HepG2 (cell line): ENCODE measurements at regions not wholly inside any gene's neighbourhood (a gene's known extent, or its start where the extent isn't known, plus 50 kb on each side); places are given as distances from the start of the nearest gene placed in this dataset.

Source experiments
- ATAC-seq: fragments of 200-7000 bp; cut with Tn5 transposase; 3 replicates; pipeline ENCODE4 v1.9.1; 2020; ENCODE audit warnings: mild to moderate bottlenecking, moderate library complexity
- BruUV-seq: library from RNA; stranded (reverse); fragments of 400-500 nt; replicated peaks from 2 replicates; lab custom pipeline; 2021; lab: Mats Ljungman, UMichigan
- CTCF ChIA-PET: fragments of 300-600 bp; formaldehyde crosslinking; extraction: SDS; loops from one replicate; lab custom pipeline; 2021; ENCODE audit warnings: low total read pairs, inconsistent platforms, low intra/inter-chr PET ratio; lab: Yijun Ruan, JAX
- POLR2A ChIA-PET: fragments of 350-600 bp; sonication (Branson Sonifier 250); formaldehyde crosslinking; loops from one replicate; lab custom pipeline; 2020; ENCODE audit warnings: antibody characterized with exemption, inconsistent platforms; lab: Yijun Ruan, JAX
- DNase-seq: peaks from one replicate; pipeline ENCODE4 v3.0.0-alpha.2; 2015; ENCODE audit warnings: low spot score
- FAIRE-seq: peaks from 3 replicates; lab custom pipeline; 2011; peaks lifted over from hg19 to GRCh38; lab: Jason Lieb, UNC
- H2AFZ ChIP-seq: one replicate; pipeline ENCODE4 v1.6.1; 2011; ENCODE audit warnings: low read length, inconsistent platforms
- H3K27ac ChIP-seq: fragments of 300-600 bp; 3 replicates; pipeline ENCODE4 v1.8.0; 2011; ENCODE audit warnings: mixed run types, mild to moderate bottlenecking, mixed read lengths, low read length, inconsistent platforms; ENCODE audit not compliant: insufficient read depth; ENCODE audit errors: extremely low read length
- H3K27me3 ChIP-seq, 2 experiments: fragments of 200-600 bp in 1 of 2; 2 replicates in 1 of 2; 3 replicates in 1 of 2; pipeline versions ENCODE4 v1.6.0 to v1.8.0; 2011; ENCODE audit warnings: low read length in 2 of 2, mild to moderate bottlenecking in 2 of 2, moderate library complexity in 2 of 2, inconsistent platforms in 1 of 2; ENCODE audit not compliant: insufficient read depth in 2 of 2, control insufficient read depth in 1 of 2
- H3K36me3 ChIP-seq, 2 experiments: fragments of 200-600 bp in 1 of 2; replicated peaks in 1 of 2; 2 replicates in 1 of 2; 3 replicates in 1 of 2; pipeline versions ENCODE4 v1.5.1 to v1.8.0; 2011; ENCODE audit warnings: low read length in 2 of 2, inconsistent platforms in 1 of 2; ENCODE audit not compliant: insufficient read depth in 2 of 2, control insufficient read depth in 1 of 2
- H3K4me1 ChIP-seq: 2 replicates; pipeline ENCODE4 v1.5.1; 2012; ENCODE audit warnings: low read length, inconsistent platforms; ENCODE audit not compliant: insufficient read depth
- H3K4me2 ChIP-seq: 2 replicates; pipeline ENCODE4 v1.6.0; 2011; ENCODE audit warnings: low read depth, low read length, inconsistent platforms
- H3K4me3 ChIP-seq, 3 experiments: fragments of 200-600 bp in 1 of 3; sonication (generic), shearing (Covaris generic) in 1 of 3; replicated peaks in 1 of 3; 2 replicates each; pipeline ENCODE4 v1.5.1; 2011 to 2016; ENCODE audit warnings: low read length in 3 of 3, inconsistent platforms in 2 of 3, low read depth in 2 of 3, mild to moderate bottlenecking in 2 of 3, control low read depth in 1 of 3, mixed read lengths in 1 of 3; ENCODE audit not compliant: insufficient read depth in 1 of 3
- H3K79me2 ChIP-seq: one replicate; pipeline ENCODE4 v1.6.1; 2011; ENCODE audit warnings: low read length, inconsistent platforms; ENCODE audit not compliant: insufficient read depth
- H3K9ac ChIP-seq: 2 replicates; pipeline ENCODE4 v1.6.0; 2011; ENCODE audit warnings: mild to moderate bottlenecking, low read depth, low read length, inconsistent platforms; ENCODE audit not compliant: insufficient read depth
- H3K9me3 ChIP-seq: 2 replicates; pipeline ENCODE4 v1.5.1; 2012; ENCODE audit warnings: mild to moderate bottlenecking, low read length
- H4K20me1 ChIP-seq: 2 replicates; pipeline ENCODE4 v1.6.0; 2011; ENCODE audit warnings: inconsistent platforms, mild to moderate bottlenecking, low read length, moderate library complexity; ENCODE audit not compliant: insufficient read depth
- CHD2 ChIP-seq: IDR thresholded peaks from 2 replicates; pipeline ENCODE4 v1.6.1; 2011; ENCODE audit warnings: low read depth, low read length, improper control_type of control experiment
- FIP1L1 ChIP-seq: fragments of 200-400 bp; formaldehyde crosslinking; IDR thresholded peaks from 2 replicates; pipeline ENCODE4 v1.6.1; 2018; ENCODE audit warnings: low read depth, mild to moderate bottlenecking, low read length, moderate library complexity, borderline replicate concordance; ENCODE audit not compliant: insufficient read depth
- JDP2 ChIP-seq: sonication (generic); formaldehyde crosslinking; IDR thresholded peaks from 2 replicates; pipeline ENCODE4 v1.8.1; 2022; ENCODE audit warnings: missing genetic modification reagents, borderline replicate concordance
- NCOR1 ChIP-seq: fragments of 200-600 bp; sonication (generic); IDR thresholded peaks from 2 replicates; pipeline ENCODE4 v1.7.0; 2017; ENCODE audit warnings: antibody characterized with exemption, low read length, borderline replicate concordance
- PHF5A ChIP-seq: IDR thresholded peaks from one replicate; pipeline ENCODE4 v1.6.1; 2018; ENCODE audit warnings: low read depth, missing genetic modification reagents; ENCODE audit not compliant: unreplicated experiment
- TCF12 ChIP-seq, 2 experiments: fragments of 450-650 bp in 1 of 2; sonication (generic) in 1 of 2; formaldehyde crosslinking in 1 of 2; IDR thresholded peaks; 2 replicates each; pipeline versions ENCODE4 v1.6.1 to v1.8.0; 2017 to 2022; ENCODE audit warnings: antibody characterized with exemption in 1 of 2, mild to moderate bottlenecking in 1 of 2, missing genetic modification reagents in 1 of 2, moderate library complexity in 1 of 2
- ZNF234 ChIP-seq: sonication (generic); formaldehyde crosslinking; conservative IDR thresholded peaks from 2 replicates; pipeline ENCODE4 v1.5.1; 2020; ENCODE audit warnings: mild to moderate bottlenecking, missing genetic modification reagents
- ZNF253 ChIP-seq: sonication (generic); formaldehyde crosslinking; IDR thresholded peaks from 2 replicates; pipeline ENCODE4 v1.8.0; 2022; ENCODE audit warnings: mild to moderate bottlenecking, missing genetic modification reagents, borderline replicate concordance
- ZNF256 ChIP-seq: sonication (generic); formaldehyde crosslinking; conservative IDR thresholded peaks from 2 replicates; pipeline ENCODE4 v1.4.0; 2020; ENCODE audit warnings: missing genetic modification reagents
- in situ Hi-C: cut with HindIII; loops from 2 replicates; pipeline ENCODE4 v1.10.0; 2017; ENCODE audit warnings: low pct_unique_long_range_greater_than_20kb; ENCODE audit not compliant: extremely low pct_ligation_motif_present
- intact Hi-C: fragments of 100-400 bp; cut with micrococcal nuclease; formaldehyde crosslinking; loops from one replicate; pipeline ENCODE4 v1.10.0; 2022; ENCODE audit not compliant: unreplicated experiment
- TF ChIP-seq, protein P1 (sequence below): sonication (generic); formaldehyde crosslinking; IDR thresholded peaks from 2 replicates; pipeline ENCODE4 v1.4.0; 2020; ENCODE audit warnings: missing genetic modification reagents, mild to moderate bottlenecking, borderline replicate concordance
- TF ChIP-seq, protein P2 (sequence below): sonication (generic); formaldehyde crosslinking; IDR thresholded peaks from 2 replicates; pipeline ENCODE4 v1.5.1; 2020; ENCODE audit warnings: mild to moderate bottlenecking, missing genetic modification reagents, moderate library complexity

DNA sequence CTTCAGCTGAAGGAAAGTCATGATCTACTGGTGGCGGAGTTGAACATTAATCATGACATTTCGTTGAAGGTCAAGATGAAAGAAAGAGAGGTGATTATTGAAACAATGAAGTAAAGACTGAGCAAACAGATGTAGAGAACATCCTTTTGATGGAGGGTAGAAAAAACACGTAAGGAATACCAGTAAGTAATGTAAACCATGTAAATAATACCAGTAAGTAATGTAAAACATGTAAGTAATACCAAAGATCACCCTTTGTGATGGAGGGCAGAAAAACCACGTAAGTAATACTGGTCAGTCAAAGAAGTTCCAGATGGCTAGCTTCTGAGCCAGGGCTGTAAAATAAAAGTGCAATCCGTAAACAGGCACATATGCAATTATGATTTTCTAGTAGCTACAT is 1387.7 kb downstream of the SUCLG1 start (continued):
- no peak for TF ChIP-seq TCF12 (IDR thresholded peaks at IDR 0.05)
- no peak for TF ChIP-seq TCF12 (CRISPR knock-in tag; IDR thresholded peaks at IDR 0.05)
- TF ChIP-seq ZNF234 (CRISPR knock-in tag) = no peak
- TF ChIP-seq NCOR1 = peak; percentile 63; the same call in 1 of the 2 replicates
- no peak for TF ChIP-seq CHD2
- no peak for TF ChIP-seq FIP1L1
- TF ChIP-seq ZNF253 (CRISPR knock-in tag) = no peak
- no peak for TF ChIP-seq JDP2 (CRISPR knock-in tag)
- no peak for TF ChIP-seq PHF5A (CRISPR knock-in tag)
- TF ChIP-seq, protein P1, sequence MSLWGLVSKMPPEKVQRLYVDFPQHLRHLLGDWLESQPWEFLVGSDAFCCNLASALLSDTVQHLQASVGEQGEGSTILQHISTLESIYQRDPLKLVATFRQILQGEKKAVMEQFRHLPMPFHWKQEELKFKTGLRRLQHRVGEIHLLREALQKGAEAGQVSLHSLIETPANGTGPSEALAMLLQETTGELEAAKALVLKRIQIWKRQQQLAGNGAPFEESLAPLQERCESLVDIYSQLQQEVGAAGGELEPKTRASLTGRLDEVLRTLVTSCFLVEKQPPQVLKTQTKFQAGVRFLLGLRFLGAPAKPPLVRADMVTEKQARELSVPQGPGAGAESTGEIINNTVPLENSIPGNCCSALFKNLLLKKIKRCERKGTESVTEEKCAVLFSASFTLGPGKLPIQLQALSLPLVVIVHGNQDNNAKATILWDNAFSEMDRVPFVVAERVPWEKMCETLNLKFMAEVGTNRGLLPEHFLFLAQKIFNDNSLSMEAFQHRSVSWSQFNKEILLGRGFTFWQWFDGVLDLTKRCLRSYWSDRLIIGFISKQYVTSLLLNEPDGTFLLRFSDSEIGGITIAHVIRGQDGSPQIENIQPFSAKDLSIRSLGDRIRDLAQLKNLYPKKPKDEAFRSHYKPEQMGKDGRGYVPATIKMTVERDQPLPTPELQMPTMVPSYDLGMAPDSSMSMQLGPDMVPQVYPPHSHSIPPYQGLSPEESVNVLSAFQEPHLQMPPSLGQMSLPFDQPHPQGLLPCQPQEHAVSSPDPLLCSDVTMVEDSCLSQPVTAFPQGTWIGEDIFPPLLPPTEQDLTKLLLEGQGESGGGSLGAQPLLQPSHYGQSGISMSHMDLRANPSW (CRISPR knock-in tag) = no peak
- no peak for TF ChIP-seq ZNF256

DNA sequence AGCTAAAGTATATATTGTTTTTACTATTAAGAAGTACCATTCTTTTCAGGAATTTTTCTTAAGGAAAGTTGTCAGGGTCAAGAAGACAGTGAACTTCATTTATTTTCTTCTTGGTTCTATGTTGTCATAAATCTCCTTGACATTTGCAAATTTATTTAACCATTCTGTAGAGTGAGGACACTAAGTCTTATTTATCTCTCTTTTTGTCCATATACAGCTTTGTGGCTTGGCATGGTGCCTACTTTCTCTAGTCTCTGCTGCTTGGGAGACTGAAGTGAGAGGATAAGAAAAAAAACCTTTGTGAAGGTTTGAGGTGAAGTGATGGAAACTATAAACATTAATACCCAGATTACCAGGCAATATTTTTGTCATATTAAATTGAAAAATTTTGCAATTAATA is 1389.4 kb downstream of the SUCLG1 start:
- TF ChIP-seq, protein P2, sequence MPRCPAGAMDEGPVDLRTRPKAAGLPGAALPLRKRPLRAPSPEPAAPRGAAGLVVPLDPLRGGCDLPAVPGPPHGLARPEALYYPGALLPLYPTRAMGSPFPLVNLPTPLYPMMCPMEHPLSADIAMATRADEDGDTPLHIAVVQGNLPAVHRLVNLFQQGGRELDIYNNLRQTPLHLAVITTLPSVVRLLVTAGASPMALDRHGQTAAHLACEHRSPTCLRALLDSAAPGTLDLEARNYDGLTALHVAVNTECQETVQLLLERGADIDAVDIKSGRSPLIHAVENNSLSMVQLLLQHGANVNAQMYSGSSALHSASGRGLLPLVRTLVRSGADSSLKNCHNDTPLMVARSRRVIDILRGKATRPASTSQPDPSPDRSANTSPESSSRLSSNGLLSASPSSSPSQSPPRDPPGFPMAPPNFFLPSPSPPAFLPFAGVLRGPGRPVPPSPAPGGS (CRISPR knock-in tag) = no peak
- no peaks in the 10 kb centered on the region for H4K20me1 ChIP-seq
- no peak for ATAC-seq
- no peak overlapping the region for H3K9ac ChIP-seq
- ChIA-PET POLR2A (interaction anchor here (2.7 kb wide), 1 partner anchor 1230 kb away, joined by 11 read pairs; no protein-coding TSS in a partner anchor), CTCF (no interaction called here)
- FAIRE-seq = no peak
- in situ Hi-C loops (no loop called here), intact Hi-C loops (loop anchor here (5.0 kb wide), 1 partner anchor 128 kb away; no protein-coding TSS in a partner anchor)
- no peak for DNase-seq
- peaks cover 60% of the 10 kb centered on the region for H3K9me3 ChIP-seq
- no peak overlapping the region for H3K4me3 ChIP-seq
- no TSS peak for BruUV-seq
- no peak overlapping the region for H2AFZ ChIP-seq
- no peaks in the 10 kb centered on the region for H3K79me2 ChIP-seq
- no peaks in the 10 kb centered on the region for H3K36me3 ChIP-seq
- H3K27me3 ChIP-seq = no peaks in the 10 kb centered on the region
- H3K4me2 ChIP-seq = no peak overlapping the region
- peaks cover 58% of the 10 kb centered on the region for H3K4me1 ChIP-seq
- H3K27ac ChIP-seq = no peak overlapping the region
